ENCODE measurements at regions not wholly inside any gene's neighbourhood (a gene's known extent, or its start where the extent isn't known, plus 50 kb on each side); places are given as distances from the start of the nearest gene placed in this dataset.

GRCh38 chr2:2889646-2890045 lies 488.0 kb downstream of the EIPR1 start (continued):
- no peak for TF ChIP-seq ZHX1 (conservative IDR thresholded peaks at IDR 0.05; ENCODE audit: low read length)

GRCh38 chr2:2889141-2889540 lies 488.5 kb downstream of the EIPR1 start:
- ATAC-seq: no peak
- Histone ChIP-seq H3K4me2 (ENCODE audit: insufficient read depth, low read length) (no peak overlapping the region), H3K27me3 (ENCODE audit: control insufficient read depth in 2 of 2, insufficient read depth in 2 of 2, low read length in 2 of 2) (peaks cover 10 to 44% of the 10 kb centered on the region in 2 experiments; a peak in 4 of 5 replicates), H3K79me2 (ENCODE audit: control insufficient read depth, insufficient read depth, low read length) (no peaks in the 10 kb centered on the region), H3K9me3 (replicated peaks; ENCODE audit: control insufficient read depth, insufficient read depth, low read depth, low read length) (no peaks in the 10 kb centered on the region), H3K4me1 (replicated peaks in 1 of 2; ENCODE audit: control insufficient read depth in 2 of 2, insufficient read depth in 2 of 2, low read length in 2 of 2) (no peaks in the 10 kb centered on the region; a peak in 1 of 5 replicates), H3K36me3 (ENCODE audit: control insufficient read depth, insufficient read depth, low read length) (no peaks in the 10 kb centered on the region), H2AFZ (ENCODE audit: low read depth, low read length) (no peak overlapping the region), H3K4me3 (no peak overlapping the region), H4K20me1 (replicated peaks; ENCODE audit: control insufficient read depth, insufficient read depth, low read length) (no peaks in the 10 kb centered on the region), H3K27ac (ENCODE audit: extremely low read depth, low read depth, low read length) (no peak overlapping the region), H3K9me1 (ENCODE audit: control insufficient read depth, insufficient read depth, low read length) (peaks cover 3% of the 10 kb centered on the region), H3K9ac (ENCODE audit: insufficient read depth in 1 of 2, low read depth in 2 of 2, low read length in 2 of 2) (no peak overlapping the region)
- CTCF ChIA-PET (ENCODE audit: low intra/inter-chr PET ratio): no interaction called here
- no peak for FAIRE-seq
- in situ Hi-C loops (cut with MboI): no loop called here
- POLR2A ChIA-PET: no interaction called here
- intact Hi-C loops (cut with micrococcal nuclease): no loop called here
- 0% methylated on average over 10 of the region's 10 CpGs for WGBS (ENCODE audit: insufficient coverage, low coverage, missing lambda C conversion rate)
- DNase-seq (ENCODE audit: extremely low read depth in 1 of 4, low spot score in 3 of 4): no peak
- BruUV-seq (replicated peaks): no TSS peak
- TF ChIP-seq MLX (CRISPR knock-in tag; conservative IDR thresholded peaks at IDR 0.05): no peak
- no peak for TF ChIP-seq ZNF280B (CRISPR knock-in tag; IDR thresholded peaks at IDR 0.05)
- no peak for TF ChIP-seq NFE2L1 (tag; IDR thresholded peaks at IDR 0.05; ENCODE audit: borderline replicate concordance, low read depth)
- TF ChIP-seq ZFP91 (CRISPR knock-in tag; IDR thresholded peaks at IDR 0.05): no peak
- TF ChIP-seq BRD9 (IDR thresholded peaks at IDR 0.05; ENCODE audit: low read depth, partially characterized antibody): no peak
- no peak for TF ChIP-seq TAF7 (tag; IDR thresholded peaks at IDR 0.05)
- no peak for TF ChIP-seq ZNF655 (CRISPR knock-in tag; IDR thresholded peaks at IDR 0.05)
- TF ChIP-seq BHLHE40 (IDR thresholded peaks at IDR 0.05; ENCODE audit: low read length): no peak
- no peak for TF ChIP-seq ZNF695 (CRISPR knock-in tag; IDR thresholded peaks at IDR 0.05)
- no peak for TF ChIP-seq L3MBTL2 (IDR thresholded peaks at IDR 0.05)
- no peak for TF ChIP-seq RBM39 (optimal IDR thresholded peaks at IDR 0.05; ENCODE audit: low read depth, low read length)

Measured in K562 (cell line).